ENCODE measurements at regions not wholly inside any gene's neighbourhood (a gene's known extent, or its start where the extent isn't known, plus 50 kb on each side); places are given as distances from the start of the nearest gene placed in this dataset.

DNA sequence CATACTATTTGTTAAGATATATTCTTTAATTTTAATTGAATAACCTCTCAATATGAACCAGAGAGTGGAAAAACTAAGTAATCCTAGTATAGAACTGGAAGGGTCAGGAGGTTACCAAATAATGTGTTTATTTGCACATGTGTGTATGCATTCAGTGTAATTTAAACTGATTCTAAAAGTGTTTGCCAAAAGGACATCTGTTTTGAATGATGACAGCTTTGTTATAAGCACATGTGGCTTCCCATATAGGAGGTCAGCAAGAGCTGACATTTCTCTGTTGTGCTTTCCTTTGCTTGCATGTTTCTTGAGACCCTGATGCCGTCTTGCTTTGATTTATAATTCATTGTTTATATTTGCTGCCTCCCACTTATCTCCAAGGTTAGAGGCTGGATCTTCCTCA is 383.4 kb downstream of the BRINP1 start:
- TF ChIP-seq, protein P1, sequence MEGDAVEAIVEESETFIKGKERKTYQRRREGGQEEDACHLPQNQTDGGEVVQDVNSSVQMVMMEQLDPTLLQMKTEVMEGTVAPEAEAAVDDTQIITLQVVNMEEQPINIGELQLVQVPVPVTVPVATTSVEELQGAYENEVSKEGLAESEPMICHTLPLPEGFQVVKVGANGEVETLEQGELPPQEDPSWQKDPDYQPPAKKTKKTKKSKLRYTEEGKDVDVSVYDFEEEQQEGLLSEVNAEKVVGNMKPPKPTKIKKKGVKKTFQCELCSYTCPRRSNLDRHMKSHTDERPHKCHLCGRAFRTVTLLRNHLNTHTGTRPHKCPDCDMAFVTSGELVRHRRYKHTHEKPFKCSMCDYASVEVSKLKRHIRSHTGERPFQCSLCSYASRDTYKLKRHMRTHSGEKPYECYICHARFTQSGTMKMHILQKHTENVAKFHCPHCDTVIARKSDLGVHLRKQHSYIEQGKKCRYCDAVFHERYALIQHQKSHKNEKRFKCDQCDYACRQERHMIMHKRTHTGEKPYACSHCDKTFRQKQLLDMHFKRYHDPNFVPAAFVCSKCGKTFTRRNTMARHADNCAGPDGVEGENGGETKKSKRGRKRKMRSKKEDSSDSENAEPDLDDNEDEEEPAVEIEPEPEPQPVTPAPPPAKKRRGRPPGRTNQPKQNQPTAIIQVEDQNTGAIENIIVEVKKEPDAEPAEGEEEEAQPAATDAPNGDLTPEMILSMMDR (IDR thresholded peaks at IDR 0.05 in 2 of 3, conservative IDR thresholded peaks at IDR 0.05 in 1 of 3; ENCODE audit: control insufficient read depth in 2 of 3, extremely low read depth in 1 of 3, insufficient read depth in 1 of 3, low read depth in 3 of 3, low read length in 3 of 3), result no peak
- TF ChIP-seq POLR2A (IDR thresholded peaks at IDR 0.05; ENCODE audit: low read depth, low read length), result no peak
- TF ChIP-seq, protein P2, sequence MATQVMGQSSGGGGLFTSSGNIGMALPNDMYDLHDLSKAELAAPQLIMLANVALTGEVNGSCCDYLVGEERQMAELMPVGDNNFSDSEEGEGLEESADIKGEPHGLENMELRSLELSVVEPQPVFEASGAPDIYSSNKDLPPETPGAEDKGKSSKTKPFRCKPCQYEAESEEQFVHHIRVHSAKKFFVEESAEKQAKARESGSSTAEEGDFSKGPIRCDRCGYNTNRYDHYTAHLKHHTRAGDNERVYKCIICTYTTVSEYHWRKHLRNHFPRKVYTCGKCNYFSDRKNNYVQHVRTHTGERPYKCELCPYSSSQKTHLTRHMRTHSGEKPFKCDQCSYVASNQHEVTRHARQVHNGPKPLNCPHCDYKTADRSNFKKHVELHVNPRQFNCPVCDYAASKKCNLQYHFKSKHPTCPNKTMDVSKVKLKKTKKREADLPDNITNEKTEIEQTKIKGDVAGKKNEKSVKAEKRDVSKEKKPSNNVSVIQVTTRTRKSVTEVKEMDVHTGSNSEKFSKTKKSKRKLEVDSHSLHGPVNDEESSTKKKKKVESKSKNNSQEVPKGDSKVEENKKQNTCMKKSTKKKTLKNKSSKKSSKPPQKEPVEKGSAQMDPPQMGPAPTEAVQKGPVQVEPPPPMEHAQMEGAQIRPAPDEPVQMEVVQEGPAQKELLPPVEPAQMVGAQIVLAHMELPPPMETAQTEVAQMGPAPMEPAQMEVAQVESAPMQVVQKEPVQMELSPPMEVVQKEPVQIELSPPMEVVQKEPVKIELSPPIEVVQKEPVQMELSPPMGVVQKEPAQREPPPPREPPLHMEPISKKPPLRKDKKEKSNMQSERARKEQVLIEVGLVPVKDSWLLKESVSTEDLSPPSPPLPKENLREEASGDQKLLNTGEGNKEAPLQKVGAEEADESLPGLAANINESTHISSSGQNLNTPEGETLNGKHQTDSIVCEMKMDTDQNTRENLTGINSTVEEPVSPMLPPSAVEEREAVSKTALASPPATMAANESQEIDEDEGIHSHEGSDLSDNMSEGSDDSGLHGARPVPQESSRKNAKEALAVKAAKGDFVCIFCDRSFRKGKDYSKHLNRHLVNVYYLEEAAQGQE (IDR thresholded peaks at IDR 0.05; ENCODE audit: low read depth, low read length), result no peak

Data from GM12878 (cell line).